ENCODE measurements at regions not wholly inside any gene's neighbourhood (a gene's known extent, or its start where the extent isn't known, plus 50 kb on each side); places are given as distances from the start of the nearest gene placed in this dataset.

DNA sequence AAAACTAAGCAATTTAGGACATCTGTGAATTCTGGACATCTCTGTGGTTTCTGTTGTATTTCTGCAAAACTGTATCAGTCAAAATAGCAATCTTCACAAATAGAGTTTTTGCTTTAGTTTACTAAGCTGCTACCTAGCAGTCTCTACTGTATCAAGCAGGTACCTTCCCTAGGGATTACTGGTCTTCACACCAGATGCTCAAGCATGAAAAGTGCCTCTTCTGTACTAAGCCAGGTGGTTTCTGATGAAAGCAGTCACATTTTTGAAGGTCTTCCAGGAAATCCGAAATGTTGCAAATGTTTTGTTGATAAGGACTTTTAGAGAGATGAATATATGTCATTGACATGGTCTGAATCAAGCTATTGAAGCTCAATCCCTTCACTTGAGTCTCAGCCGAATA is 540.0 kb downstream of the KCTD16 start:
- TF ChIP-seq, protein P1, sequence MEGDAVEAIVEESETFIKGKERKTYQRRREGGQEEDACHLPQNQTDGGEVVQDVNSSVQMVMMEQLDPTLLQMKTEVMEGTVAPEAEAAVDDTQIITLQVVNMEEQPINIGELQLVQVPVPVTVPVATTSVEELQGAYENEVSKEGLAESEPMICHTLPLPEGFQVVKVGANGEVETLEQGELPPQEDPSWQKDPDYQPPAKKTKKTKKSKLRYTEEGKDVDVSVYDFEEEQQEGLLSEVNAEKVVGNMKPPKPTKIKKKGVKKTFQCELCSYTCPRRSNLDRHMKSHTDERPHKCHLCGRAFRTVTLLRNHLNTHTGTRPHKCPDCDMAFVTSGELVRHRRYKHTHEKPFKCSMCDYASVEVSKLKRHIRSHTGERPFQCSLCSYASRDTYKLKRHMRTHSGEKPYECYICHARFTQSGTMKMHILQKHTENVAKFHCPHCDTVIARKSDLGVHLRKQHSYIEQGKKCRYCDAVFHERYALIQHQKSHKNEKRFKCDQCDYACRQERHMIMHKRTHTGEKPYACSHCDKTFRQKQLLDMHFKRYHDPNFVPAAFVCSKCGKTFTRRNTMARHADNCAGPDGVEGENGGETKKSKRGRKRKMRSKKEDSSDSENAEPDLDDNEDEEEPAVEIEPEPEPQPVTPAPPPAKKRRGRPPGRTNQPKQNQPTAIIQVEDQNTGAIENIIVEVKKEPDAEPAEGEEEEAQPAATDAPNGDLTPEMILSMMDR (conservative IDR thresholded peaks at IDR 0.05; ENCODE audit: low read length) = no peak
- TF ChIP-seq EZH2phosphoT487 (IDR thresholded peaks at IDR 0.05; ENCODE audit: borderline replicate concordance) = no peak
